ENCODE measurements at regions not wholly inside any gene's neighbourhood (a gene's known extent, or its start where the extent isn't known, plus 50 kb on each side); places are given as distances from the start of the nearest gene placed in this dataset.
"Not testable (repeated sequence)": the region's sequence is repeated elsewhere in the genome, so short reads cannot be mapped to it uniquely, and the experiment has no call there.

DNA sequence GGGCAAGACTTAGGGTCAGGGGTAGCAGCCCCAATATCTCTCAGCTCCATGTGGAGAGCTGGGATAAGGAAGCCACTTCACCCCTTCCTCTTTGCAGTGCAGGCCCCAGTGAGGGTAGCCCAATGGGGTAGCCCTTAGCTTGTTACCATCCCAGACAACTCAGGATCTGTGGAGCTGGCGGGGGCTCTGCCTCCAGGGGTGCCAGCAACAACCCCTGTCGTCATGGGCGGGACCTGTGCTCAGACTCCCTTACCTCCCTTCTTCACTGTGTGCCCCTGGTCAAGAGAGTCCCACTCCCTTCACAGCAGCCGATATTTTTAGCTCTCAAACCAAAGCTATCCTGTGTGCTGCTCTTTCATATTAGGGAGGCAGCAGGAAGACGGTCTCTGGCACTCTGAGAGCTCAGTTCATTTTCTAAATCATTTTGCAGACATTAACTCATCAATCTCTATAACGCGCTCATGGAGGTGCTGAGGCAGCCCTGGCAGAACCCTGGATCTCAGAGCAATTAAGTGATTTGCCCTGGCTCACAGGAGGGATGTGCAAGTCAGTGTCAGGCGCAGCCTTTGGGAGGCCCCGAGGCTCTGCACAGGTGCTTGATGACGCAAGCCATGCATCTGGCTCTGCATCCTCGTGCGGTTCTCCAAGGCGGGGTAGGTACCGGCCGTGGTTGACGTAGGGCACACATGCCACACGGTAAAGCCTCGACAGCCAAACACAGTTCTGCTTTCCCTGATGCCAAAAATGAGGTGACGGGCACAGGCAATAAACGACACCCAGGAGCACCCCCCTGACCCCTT is 357.6 kb downstream of the SHANK2 start:
- DNase-seq (ENCODE audit: low read depth), result no peak

DNA sequence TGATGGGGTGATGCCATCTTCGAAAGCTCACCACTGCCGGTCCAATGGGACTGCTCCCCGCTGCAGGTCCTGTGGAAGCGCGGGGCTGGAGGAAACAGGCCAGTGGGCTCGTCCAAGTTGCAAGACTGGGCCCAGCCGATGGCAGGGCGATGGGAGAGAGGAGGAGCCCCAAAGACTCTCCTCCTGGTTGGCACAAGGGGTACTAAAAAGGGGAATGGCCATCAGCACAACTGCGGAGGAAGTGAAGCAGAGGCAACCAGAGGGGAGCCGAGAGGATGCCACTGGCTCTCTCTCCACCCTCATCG is 357.1 kb downstream of the SHANK2 start:
- DNase-seq (ENCODE audit: low read depth), result no peak

DNA sequence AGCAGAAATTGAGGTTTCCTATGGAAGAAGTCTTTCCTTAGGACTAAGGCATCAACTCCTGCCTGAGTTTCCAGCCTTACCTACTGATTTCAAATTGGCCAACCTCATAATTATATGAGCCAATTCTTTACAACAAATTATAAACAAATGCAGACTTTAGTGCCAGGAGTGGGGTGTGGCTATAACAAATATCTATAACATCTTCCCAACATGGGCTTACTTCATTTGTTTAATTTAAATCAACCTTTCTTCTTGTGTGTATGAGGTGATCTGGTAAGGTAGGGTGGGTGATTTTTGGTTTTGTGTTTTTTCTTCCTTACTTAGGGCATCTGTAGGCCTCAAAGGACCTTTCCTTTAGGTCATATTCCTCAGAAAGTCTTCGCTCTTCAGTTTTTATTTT is 354.9 kb downstream of the SHANK2 start:
- DNase-seq (ENCODE audit: low read depth), result no peak

DNA sequence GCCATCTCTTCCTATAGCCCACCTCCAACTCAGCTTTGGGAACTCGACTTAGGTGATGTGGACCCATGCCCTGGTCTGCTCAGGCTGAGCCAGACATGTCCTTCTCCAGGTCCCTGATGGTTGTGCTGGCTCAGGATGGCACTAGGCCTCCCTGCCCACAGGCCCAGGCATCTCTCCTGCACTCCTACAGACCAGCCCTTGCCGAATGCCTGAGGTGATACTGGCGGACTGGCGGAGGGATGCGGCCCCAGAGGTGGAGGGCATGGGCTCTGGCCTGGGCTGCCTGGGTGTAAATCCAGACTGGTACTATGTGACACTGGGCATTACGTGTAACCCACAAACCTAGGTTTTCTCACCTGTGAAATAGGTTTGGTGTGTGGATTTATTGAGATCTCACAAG is 352.8 kb downstream of the SHANK2 start:
- DNase-seq (ENCODE audit: low read depth), result no peak

DNA sequence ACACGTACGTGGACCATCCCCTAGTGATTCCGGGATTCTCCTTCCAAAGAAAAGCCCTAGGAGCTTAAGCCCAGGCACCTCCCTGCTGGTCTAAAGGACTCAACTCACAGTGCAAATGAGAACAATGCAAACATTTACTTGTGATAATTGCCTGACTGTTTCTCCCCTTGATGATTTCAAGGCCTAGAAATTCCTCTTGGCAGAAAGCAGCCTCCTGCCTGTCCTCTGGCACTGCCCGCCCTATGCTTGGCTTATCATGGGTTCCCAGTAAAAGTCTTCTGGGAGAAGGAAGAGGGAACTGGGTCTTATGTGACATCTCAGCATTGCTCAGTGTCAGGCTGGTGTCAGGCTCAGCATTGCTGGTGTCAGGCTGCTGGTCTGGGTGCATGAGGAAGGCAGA is 351.8 kb downstream of the SHANK2 start:
- DNase-seq (ENCODE audit: low read depth), result no peak

DNA sequence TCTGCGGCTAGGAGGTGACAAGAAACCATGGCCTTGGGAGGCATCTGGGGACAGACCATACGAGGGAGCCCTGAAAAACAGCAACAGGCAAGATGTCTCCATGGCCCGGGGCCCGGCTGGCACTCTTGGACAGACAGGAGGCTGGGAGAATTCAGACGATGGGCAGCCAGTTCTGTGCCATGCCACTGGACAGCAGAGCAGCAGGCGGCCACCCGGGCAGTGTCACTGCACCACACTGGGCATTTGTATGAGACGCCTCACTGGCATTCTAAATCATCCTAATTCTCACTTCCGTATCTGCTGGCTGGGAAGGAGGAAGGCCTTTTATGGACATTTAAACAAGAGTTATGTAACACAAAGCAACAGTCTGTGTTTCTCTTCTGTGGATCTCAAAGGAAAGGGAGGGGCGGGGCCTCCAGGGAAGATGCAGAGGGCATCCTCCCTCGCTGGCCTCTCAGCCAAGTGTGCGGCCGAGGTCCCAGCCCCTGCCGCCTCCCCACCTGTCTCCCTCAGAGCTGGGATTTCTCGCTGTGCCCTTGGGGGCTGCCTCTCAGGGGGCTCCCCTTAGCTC is 350.3 kb downstream of the SHANK2 start:
- no peak for DNase-seq (ENCODE audit: low read depth)

DNA sequence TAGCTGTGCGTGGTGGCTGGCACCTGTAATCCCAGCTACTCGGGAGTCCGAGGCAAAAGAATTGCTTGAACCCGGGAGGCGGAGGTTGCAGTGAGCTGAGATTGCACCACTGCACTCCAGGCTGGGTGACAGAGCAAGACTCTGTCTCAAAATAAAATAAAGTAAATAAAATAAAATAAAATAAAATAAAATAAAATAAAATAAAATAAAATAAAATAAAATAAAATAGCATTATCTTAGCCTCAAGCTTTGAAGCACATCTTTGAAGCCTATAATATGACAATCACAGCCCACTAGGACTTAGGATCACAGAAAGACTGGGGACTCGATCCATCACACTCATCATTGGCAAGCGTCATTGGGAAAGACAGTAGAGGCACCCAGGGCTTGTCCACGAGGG is 349.1 kb downstream of the SHANK2 start:
- DNase-seq (ENCODE audit: low read depth), result not testable (repeated sequence)

DNA sequence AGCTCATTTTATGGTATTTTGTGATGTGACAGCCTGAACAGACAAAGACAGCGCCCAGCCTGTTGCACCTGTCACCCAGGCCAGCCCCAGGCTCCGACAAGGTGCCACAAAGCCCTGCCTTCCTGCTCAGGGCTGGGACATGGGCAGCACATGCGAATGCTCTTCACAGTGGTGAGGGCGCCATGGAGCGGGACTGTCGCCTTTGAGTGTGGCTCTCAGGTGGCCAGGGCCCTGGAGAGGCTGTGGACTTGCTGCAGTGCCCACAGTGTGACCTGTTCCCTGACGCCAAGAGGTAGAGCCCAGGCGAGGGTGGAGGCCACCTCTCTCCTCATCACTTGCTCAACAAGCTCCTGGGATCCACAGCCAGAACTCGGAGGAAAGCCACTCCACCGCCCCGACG is 346.3 kb downstream of the SHANK2 start:
- DNase-seq (ENCODE audit: low read depth), result no peak

DNA sequence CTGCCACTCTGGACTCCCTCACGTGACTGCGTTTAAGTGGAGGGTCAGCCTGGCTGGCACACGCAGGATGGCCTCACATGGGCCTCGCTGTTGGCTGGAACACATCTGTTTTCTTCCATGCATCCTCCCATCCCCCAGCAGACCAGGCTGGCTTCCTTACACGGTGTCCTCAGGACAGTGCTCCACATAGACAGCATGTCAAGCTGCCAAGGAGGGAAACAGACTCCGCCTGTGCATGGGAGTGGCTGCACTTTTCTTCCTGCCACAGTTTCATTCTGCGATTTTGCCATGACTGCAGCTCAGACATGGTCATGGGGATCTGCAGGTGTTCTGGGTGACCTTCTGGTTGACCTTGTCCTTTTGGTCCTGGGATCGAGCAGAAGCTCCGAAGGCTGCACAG is 344.2 kb downstream of the SHANK2 start:
- no peak for DNase-seq (ENCODE audit: low read depth)

DNA sequence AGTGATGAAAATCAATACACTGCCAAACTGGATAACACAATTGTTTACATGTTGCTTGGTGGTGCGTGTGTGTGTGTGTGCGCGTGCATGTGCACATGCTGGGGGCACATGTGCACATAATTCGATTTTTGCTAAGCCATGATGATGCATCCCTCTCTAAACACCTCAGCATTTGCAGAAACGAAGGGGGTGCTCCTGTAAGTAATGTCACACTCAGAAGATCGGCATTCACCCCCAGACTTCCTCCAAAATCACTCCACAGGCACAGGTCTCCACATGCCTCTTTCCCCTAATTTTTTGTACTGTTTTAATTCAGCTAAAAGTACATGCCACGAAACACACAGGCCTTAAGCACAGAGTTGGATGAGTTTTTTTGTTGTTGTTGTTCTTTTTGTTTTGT is 341.5 kb downstream of the SHANK2 start:
- no peak for DNase-seq (ENCODE audit: low read depth)

DNA sequence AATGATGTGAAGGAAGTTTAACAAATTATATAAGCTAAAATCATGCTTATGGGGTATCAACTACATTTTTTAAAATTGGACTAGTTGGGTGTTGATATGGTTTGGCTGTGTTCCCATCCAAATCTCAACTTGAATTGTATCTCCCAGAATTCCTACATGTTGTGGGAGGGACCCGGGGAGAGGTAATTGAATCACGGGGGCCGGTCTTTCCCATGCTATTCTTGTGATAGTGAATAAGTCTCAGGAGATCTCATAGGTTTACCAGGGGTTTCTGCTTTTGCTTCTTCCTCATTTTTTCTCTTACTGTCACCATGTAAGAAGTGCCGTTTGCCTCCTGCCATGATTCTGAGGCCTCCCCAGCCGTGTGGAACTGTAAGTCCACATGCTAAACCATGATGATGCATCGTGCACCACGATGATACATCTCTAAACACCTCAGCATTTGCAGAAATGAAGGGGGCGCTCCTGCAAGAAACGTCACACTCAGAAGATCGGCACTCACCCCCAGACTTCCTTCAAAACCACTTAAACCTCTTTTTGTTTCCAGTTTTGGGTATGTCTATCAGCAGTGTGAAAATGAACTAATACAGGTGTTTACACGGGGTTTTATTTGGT is 340.0 kb downstream of the SHANK2 start:
- no peak for DNase-seq (ENCODE audit: low read depth)

DNA sequence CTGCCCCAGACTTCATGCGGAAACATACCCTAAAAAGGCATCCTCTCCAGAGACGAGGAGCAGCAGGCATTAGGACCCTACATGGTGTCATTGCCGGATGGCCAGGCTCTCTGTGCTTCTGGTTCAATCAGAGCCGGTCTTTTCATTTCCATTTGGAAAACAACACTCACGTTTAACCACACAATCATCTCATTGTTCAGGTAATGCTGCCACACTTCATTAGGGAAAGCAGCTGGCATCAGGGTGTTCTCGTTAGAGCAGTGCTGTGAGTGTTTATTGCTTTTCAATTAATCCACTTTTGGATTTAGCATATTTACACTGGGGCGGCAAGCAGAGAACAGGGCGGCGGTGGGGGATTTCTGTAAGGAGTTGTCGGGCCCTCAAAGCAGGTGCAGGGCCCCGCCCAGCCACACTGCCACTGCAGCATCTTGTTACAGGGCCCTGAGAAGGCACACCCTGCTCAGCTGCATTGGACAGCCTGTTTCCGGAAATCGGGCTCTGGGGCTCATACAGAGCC is 338.6 kb downstream of the SHANK2 start:
- no peak for DNase-seq (ENCODE audit: low read depth)

DNA sequence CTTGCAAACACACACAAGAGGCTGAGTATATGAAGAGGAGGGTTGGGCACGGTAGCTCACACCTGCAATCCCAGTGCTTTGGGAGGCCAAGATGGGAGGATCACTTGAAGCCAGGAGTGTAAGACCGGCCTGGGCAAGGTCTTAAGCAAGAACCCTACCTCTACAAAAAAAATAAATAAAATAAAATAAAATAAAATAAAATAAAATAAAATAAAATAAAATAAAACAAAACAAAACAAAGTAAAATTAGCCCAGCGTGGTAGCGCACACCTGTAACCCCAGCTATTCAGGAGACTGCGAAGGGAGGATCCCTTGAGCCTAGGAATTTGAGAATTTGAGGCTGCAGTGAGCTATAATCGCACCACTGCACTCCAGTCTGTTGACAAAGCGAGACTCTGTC is 337.9 kb downstream of the SHANK2 start:
- no peak for DNase-seq (ENCODE audit: low read depth)

DNA sequence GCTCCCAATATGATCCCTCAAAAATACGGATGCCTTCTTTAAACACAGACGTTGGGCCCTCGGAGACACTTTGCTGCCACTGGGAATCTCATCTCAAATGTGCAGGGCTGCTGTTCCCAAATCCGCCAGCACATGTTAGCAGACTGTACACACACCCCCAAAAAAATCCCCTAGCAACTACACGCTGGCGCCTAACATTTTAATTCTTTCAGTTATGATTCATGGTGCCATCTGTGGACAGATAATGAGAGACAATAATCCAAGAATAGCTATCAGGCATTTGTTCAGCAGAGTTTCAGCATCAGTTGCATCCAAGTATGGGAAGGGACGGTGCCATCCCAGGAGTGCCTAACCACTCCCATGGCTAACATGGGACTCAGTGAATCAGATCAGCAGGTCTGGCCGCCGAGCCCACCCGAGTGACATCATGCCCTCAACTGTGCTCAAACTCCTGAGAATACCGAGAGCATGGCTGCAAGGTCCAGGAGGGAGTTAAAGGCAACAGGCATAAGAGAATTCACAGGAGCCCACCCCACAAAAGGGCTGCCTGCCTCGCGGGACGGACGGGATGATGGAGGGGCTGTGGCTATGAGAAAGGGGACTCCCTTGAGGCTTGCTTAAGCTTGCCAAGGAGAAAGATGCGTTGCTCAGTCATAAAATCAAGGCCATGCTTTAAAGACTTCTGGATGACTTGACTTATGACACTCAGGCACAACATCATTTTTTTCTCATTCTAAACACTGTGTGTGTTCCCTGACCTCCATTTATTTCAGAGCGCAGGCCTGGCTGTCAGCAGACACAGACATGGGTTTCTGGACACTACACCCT is 337.0 kb downstream of the SHANK2 start:
- DNase-seq (ENCODE audit: low read depth), result no peak

DNA sequence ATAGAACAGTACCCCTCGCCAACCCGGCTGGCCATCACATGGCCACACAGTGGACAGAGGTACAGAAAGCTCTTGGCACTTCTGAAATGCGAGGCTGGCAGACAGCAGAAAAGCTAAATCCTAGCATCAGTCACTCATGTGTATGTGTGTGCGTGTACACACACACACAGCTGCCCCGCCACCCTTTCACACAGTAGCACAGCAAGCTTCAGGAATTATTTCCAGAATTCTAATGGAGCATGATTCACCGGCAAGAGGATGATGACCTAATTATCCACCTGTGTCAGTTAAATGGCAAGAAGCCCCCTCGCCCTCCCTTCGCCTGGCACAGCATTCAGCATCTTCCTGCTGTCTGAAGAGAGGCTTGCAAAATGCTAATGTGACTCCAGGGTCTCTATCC is 336.0 kb downstream of the SHANK2 start:
- no peak for DNase-seq (ENCODE audit: low read depth)

DNA sequence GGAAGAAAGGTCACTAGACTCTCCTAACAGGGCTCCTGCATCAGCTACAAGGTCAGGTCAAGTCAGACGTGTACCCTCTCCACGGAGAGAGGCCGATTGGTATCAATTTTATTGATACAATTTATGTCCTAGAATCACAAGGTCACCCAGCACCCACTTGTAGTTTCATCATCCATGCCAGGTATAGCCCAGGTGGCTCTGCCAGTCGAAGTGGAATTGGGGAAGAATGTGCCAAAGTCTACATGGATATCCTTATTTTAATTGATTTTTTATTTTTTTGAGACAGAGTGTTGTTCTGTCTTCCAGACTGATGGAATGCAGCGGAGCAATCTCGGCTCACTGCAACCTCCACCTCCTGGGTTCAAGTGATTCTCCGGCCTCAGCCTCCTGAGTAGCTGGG is 334.1 kb downstream of the SHANK2 start:
- DNase-seq (ENCODE audit: low read depth), result no peak

DNA sequence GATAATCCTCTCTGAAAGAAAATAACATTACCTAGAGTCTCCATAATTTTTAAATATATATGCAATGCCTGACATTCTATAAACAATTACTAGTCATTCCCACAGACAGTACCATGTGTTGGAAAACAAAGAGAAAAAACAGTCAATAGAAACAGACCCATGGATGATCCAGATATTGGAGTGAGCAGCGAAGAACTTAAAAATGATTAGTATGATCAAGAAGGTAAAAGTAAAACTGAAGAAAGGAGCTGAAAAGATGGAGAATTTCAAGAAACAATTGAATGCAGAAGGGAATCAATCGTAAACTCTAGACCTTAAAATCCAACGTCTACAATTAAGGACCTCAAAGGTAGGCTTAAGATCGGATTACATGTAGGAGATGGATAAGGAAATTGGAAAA is 330.6 kb downstream of the SHANK2 start:
- no peak for DNase-seq (ENCODE audit: low read depth)

DNA sequence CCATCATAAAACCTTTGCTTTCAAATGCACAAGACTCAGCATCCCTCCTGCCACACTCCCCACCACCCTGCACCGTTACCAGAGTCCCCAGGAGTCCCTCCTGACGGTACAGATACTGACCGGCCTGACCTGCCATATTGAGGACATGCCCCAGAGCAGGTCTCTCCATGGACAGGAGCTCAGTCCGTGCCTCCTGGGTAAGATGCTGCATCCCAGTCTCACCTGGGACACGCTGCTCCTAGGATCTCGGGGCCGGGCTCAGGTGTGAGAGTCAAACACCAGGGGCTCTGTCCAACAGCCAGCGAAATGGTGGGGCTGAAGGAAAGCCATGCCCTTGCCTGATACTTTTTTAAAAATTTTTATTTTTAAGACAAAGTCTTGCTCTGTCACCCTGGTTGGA is 328.3 kb downstream of the SHANK2 start:
- no peak for DNase-seq (ENCODE audit: low read depth)

DNA sequence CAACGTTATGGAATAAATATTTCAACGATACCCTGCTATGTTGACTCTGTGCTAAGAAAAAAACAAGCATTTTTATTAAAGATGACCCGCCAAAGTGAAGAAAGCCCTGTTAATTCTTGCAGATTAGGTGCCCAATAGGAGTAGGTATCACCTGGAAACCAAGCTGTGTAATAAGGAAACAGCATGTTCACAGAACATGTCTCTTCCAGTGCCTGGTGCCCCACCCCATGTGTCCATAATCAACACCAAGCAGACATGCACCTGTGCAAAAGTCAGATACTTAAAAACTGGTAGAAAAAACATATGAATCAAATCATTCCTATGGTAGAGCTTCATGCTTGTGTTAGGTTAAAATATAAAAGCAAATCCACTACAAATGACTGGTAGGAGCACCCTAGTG is 327.1 kb downstream of the SHANK2 start:
- no peak for DNase-seq (ENCODE audit: low read depth)

DNA sequence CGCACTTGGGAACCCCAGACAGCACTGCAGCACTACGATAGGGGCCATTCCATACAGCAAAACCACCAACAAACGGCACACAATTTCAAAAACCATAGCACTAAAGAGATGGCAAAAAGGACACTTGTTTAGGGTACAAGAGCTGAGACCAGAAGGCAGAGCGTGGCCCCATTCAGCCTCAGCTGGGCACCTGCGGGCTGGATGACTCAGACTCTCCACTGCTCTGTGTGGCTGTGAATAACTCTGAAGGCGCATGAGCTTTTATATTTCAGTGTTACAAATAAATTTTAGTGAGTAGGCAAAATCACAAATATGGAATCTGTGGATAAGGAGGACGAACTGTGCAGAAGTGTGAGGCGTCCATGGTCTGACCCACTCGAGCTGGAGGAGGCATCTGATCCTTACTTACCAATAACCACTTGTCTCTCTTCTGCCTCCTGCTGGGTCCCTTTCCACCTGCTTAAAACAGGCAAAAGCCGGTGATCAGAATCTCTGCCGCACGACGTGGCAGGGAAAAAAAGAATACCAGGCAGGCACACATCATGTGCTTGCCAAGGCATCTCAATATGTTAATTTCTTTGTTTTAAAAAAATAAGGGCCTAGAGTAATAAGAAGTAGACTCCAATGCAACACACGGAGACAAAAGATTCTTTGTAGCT is 325.7 kb downstream of the SHANK2 start:
- DNase-seq (ENCODE audit: low read depth), result no peak

DNA sequence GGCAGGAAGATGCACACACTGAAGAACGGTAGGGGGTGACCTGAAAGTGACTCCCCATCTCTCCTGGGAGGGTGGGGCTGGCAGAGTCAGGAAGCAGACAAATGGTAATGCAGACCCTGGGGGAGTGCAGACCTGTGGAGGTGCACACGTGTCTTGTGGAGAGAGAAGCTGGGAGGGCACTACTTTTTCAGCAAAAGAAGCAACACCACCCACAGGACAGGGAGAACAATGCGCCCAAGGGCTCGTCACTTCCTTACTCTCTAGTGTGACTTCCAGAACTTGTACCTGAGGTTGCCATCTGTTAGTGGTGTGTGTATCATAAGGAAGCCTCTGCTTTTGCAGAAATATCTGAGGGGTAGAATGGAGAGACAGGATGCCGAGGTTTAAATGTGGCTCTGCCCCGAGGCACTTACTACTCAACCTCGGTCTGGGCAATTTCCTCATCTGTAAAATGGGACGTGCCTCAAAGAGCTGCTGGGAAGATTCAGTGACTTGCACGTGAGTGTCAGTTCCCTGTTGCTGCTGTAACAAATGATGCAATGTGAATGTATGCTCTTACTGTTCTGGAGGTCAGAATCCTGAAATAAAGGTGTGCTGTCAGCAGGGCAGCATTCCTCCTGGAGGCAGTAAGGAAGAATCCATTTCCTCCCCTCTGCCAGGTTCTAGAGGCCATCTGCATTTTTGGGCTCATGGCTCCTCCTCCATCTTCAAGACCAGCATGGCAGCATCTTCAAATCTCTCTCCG is 323.4 kb downstream of the SHANK2 start:
- no peak for DNase-seq (ENCODE audit: low read depth)

DNA sequence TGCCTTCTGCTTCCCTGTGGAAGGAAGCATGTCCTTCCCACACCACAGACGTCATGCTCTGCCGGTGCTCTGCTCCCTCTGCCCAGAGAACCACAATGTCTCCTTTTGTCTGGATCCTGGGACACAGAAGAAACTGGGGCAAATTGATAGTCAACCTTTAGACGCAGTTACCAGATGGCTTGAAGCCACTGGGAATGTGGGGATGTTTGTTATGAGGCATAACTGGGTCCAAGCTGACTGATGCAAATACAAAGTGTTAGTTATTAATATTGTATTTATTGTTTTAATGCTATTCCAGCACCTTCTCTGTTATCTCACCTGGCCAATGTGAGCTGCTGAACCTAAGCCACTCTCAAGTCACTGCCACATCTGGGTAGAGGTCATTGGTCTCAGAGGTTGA is 322.2 kb downstream of the SHANK2 start:
- DNase-seq (ENCODE audit: low read depth), result no peak
